ENCODE measurements at regions not wholly inside any gene's neighbourhood (a gene's known extent, or its start where the extent isn't known, plus 50 kb on each side); places are given as distances from the start of the nearest gene placed in this dataset.

GRCh38 chr20:6705926-6706548, 61.4 kb upstream of the BMP2 start (continued):
- no peak for TF ChIP-seq NRF1 (IDR thresholded peaks at IDR 0.05; ENCODE audit: low read depth, low read length)
